Thyroid gland (tissue), 4 donors: ENCODE measurements at regions not wholly inside any gene's neighbourhood (a gene's known extent, or its start where the extent isn't known, plus 50 kb on each side); places are given as distances from the start of the nearest gene placed in this dataset.

ENCODE experiments used
- POLR2A ChIP-seq, 2 donors: fragments of 450-650 bp; IDR thresholded peaks; one replicate each; pipeline ENCODE4 v1.6.1; 2017; ENCODE audit warnings: antibody characterized with exemption in 2 of 2, mild to moderate bottlenecking in 2 of 2, moderate library complexity in 1 of 2
- TF ChIP-seq, protein P1 (sequence below), 6 experiments: fragments of 200-600 bp in 3 of 6; fragments of 450-650 bp in 3 of 6; sonication (generic) in 3 of 6; IDR thresholded peaks; one replicate each; pipeline ENCODE4 v1.5.1; 2016 to 2019; ENCODE audit warnings: antibody characterized with exemption in 6 of 6, mild to moderate bottlenecking in 2 of 6, inconsistent platforms in 1 of 6, moderate library complexity in 1 of 6

DNA sequence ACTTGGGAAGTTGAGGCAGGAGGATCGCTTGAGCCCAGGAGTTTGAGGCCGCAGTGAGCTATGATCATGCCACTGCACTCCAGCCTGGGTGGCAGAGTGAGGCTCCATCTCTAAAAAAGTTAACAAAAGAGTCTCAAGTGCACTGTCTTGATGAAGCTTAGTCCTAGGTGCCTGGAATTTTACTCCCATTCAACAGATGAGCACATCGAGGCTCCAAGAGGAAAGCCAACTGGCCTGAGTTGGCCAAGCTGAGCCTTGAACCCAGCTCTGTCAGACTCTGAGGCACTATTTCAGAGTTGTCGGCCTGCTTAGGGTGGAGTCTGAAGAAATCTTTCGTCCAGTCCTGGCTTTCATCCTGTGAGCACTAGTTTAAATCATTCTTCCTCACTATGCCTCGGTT, 98.1 kb upstream of the MAP1LC3B2 start:
- no peak for TF ChIP-seq POLR2A (IDR thresholded peaks at IDR 0.05)
- TF ChIP-seq, protein P1, sequence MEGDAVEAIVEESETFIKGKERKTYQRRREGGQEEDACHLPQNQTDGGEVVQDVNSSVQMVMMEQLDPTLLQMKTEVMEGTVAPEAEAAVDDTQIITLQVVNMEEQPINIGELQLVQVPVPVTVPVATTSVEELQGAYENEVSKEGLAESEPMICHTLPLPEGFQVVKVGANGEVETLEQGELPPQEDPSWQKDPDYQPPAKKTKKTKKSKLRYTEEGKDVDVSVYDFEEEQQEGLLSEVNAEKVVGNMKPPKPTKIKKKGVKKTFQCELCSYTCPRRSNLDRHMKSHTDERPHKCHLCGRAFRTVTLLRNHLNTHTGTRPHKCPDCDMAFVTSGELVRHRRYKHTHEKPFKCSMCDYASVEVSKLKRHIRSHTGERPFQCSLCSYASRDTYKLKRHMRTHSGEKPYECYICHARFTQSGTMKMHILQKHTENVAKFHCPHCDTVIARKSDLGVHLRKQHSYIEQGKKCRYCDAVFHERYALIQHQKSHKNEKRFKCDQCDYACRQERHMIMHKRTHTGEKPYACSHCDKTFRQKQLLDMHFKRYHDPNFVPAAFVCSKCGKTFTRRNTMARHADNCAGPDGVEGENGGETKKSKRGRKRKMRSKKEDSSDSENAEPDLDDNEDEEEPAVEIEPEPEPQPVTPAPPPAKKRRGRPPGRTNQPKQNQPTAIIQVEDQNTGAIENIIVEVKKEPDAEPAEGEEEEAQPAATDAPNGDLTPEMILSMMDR (IDR thresholded peaks at IDR 0.05): no peak
